ENCODE measurements at regions not wholly inside any gene's neighbourhood (a gene's known extent, or its start where the extent isn't known, plus 50 kb on each side); places are given as distances from the start of the nearest gene placed in this dataset.

- TF ChIP-seq POLR2A (IDR thresholded peaks at IDR 0.05; ENCODE audit: low read length), result no peak
- TF ChIP-seq GATA1 (IDR thresholded peaks at IDR 0.05; ENCODE audit: low read depth, low read length), result no peak
These were observed 664.7 kb downstream of the BCL11A start for GRCh38 chr2:59888706-59889105.
